NCI-H2196 (cell line): ENCODE measurements at regions not wholly inside any gene's neighbourhood (a gene's known extent, or its start where the extent isn't known, plus 50 kb on each side); places are given as distances from the start of the nearest gene placed in this dataset.

Experiments used
- DNase-seq: peaks from one replicate; lab custom pipeline; 2025; ENCODE audit not compliant: unreplicated experiment; lab: John Stamatoyannopoulos, UW

GRCh38 chr13:32905063-32905863, 111.0 kb upstream of the KL start:
- no peak for DNase-seq

- no peak for DNase-seq
These were observed 110.4 kb upstream of the KL start for GRCh38 chr13:32905864-32906180.

DNA sequence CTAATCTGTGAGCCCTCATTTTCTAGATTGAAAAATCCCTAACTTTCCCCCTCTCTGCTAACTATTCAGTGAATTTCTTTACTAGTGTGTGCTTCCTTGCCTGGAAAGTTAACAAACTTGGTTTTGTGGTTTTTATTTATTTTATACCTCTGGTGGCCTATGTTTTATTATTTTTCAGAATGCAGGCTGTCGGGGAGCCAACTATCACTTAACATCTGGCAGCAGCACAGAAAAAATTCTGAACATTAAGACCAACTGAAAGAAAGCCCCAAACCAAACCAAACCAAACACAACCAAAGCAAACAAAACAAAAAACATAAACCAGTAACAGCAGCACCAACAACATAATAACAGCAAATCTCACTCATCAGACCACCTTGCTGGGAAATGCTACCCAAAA, 109.0 kb upstream of the KL start:
- no peak for DNase-seq

DNA sequence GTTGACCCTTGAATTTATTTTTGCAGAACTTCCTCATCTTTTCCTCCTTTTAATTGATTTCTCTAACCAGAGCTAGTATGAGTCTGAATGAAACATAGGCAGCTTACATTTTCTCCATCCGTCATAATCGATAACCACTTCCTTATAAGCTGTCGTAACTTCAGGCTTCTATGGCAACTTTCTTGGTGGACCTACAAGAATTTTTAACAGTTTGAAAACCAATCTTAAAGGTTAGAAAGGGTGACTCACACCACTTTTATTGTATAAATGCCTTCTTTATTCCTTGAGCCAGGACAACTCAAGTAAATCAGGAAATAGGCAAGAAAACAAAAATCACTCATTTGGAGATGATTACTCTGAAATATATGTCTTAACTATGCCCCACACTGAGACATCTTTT, 105.7 kb upstream of the KL start:
- no peak for DNase-seq

DNA sequence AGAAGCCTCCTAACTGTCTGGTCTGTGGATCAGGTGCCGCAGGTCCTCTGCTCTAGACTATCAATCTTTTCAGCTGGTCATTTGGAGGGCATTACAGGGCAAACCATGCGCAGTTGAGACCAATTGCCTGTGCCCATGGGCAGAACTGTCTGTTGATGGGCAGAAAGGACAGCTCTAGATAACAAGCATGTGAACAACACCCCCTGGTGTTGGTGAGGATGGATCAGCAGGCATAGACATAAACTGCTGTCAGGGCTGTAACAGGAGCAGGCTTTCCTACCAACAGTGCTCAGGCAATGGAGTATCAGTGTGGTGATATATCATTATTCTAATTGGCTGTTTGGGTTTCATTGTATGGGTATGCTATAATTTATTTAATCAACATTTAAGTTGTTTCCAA, 104.7 kb upstream of the KL start:
- peak; percentile 32 for DNase-seq

DNA sequence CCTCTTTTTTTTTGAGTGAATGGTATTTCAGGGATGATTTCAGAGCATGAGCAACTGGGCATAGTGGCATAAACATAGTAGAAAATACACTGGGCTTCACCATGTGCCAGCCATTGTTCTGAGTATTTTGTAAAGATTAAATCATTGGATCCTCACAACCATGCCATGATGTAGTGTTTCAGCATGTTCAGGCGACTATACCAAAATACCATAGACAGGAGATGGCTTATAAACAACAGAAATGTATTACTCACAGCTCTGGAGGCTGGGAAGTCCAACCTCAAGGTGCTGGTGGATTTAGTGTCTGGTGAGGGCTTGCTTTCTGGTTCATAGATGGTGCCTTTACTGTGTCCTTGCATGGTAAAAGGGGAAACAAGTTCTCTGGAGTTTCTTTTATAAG, 101.5 kb upstream of the KL start:
- no peak for DNase-seq

- no peak for DNase-seq
These were observed 98.7 kb upstream of the KL start for GRCh38 chr13:32917504-32917903.

DNA sequence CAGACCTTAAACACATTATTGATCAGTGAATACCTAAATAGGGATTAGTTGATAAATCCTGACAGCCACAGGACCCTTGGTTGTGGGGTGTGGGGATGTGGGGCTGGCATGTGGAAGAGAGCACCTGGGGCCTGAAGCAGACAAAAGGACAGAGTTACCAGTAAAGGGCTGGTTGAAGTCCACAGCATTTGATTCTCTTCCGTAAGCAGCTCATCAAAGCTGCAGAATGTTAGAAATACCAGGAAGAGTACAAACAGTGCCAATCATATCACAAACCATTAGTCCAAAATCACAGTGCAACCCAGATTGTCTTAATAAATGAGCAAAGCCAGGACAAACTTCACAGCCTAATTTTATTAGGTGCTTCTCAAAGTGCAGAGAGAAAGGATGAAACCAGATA, 92.5 kb upstream of the KL start:
- DNase-seq: no peak

GRCh38 chr13:32924886-32925285, 91.3 kb upstream of the KL start:
- no peak for DNase-seq

DNA sequence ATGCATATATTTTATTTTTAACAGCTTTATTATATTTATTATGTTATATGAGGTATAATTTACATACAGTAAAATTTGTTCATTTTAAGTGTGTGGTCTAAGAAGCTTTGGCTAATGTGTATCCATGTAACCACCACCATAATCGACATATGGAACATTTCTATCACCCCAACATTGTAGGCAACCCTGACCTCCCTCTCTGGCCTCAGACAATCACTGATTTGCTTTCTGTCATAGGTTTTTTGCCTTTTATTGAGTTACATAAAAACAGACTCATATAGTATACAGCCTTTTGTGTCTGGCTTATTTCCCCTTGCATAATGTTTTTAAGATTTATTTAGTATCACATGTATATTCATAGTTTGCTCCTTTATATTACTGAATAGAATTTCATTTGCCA, 90.7 kb upstream of the KL start:
- DNase-seq: no peak

GRCh38 chr13:32932376-32932775, 83.8 kb upstream of the KL start:
- DNase-seq: no peak

- no peak for DNase-seq
These were observed 79.5 kb upstream of the KL start for GRCh38 chr13:32936716-32937115.

- DNase-seq: no peak
These were observed 77.9 kb upstream of the KL start for GRCh38 chr13:32938314-32938713.

GRCh38 chr13:32938907-32939306, 77.3 kb upstream of the KL start:
- DNase-seq: no peak

DNA sequence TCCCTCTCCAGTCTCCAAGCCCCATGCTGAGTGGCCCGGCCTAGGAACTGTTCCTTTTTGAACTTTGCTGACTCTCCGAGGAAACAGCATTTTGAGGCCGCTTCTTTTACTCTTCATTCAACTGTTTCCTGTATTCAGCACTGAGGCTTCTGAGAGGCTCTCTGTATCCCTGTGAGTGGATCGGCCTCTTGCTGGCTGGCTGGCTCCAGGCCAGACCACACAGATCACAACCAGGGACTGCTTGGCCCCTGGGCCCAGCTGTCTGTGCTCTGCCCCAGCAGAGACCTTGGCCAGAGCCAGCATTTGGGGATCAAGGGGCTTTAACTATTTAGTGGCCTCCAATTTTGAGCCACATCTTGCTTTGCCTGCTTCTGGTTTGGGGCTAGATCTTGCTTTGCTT, 75.6 kb upstream of the KL start:
- DNase-seq: no peak

- no peak for DNase-seq
These were observed 74.9 kb upstream of the KL start for GRCh38 chr13:32941368-32941767.

- DNase-seq: no peak
These were observed 69.7 kb upstream of the KL start for GRCh38 chr13:32946558-32946957.

DNA sequence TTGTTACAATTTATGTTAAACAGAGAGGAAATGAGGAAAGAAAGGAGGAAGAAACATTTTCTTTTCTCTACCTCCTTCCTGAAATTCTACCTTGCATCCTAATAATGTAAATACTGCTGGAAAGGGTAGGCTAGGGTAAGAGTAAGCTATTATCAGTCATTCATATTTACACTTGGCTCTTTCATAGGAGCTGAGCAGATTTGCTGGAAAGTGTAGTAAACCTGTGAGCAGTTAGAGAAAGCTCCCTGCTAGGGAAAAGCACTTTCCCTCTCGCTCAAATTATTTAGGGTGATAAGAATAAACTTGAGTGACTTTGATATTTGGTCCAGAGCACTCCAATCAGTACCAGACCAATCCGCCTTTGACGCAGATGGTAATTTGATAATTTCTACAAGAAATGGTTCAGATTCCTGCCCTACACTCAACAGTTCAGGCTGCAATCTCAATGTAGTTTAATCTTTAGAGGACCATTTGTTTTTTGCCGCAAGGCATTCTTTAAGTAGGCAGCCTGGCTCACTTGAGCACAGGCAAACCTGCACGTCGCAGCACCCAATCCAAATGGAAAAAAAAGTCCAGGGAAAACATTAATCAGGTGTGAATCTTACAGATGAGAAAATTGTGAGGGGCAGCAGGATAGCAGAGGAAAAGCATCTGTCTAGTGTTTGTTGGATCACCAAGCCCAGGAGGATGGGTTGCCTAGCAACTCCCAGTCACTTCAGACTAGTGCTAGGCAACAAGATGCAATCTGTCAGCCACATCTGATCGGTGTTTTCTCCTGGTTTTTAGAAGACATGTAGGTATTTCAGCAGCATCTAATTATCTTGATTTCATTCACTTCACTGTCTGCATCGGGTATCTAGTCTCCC, 68.6 kb upstream of the KL start:
- peak; percentile 30 for DNase-seq

DNA sequence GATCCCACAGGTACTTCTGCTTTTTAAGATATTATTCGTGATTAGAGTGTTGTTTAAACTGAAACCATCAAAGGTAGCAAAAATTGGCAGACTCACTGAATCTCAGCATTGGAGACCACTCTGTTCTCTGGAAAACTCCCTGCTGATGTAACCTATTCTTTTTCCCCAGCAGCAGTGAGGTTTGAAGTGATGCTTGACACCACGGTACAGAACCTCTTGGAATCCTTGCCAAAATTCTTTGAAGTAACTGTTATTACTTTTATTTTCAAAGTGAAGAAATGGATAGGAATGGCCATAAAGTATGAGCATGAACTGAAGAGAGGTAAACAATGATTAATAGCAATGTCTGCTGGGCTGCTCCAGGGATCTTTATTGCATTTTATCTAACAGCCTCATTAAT, 66.4 kb upstream of the KL start:
- DNase-seq: no peak

GRCh38 chr13:32951580-32951979, 64.6 kb upstream of the KL start:
- DNase-seq: peak; percentile 7

- DNase-seq: no peak
These were observed 60.2 kb upstream of the KL start for GRCh38 chr13:32955881-32956594.

GRCh38 chr13:32956595-32956933, 59.7 kb upstream of the KL start:
- DNase-seq: no peak
